Stimulated activated CD8-positive, alpha-beta memory T cell treated with anti-CD3 and anti-CD28 coated beads, Interleukin-2, amount 100 ng/mL, for 48 hours (primary cell): ENCODE measurements at regions not wholly inside any gene's neighbourhood (a gene's known extent, or its start where the extent isn't known, plus 50 kb on each side); places are given as distances from the start of the nearest gene placed in this dataset.

Source experiments
- DNase-seq, 2 donors: peaks; one replicate each; pipeline ENCODE4 v3.0.0-alpha.2; 2020; ENCODE audit warnings: low read depth in 2 of 2

GRCh38 chr7:118573085-118573484 lies 348.6 kb downstream of the ANKRD7 start:
- DNase-seq = no peak

DNA sequence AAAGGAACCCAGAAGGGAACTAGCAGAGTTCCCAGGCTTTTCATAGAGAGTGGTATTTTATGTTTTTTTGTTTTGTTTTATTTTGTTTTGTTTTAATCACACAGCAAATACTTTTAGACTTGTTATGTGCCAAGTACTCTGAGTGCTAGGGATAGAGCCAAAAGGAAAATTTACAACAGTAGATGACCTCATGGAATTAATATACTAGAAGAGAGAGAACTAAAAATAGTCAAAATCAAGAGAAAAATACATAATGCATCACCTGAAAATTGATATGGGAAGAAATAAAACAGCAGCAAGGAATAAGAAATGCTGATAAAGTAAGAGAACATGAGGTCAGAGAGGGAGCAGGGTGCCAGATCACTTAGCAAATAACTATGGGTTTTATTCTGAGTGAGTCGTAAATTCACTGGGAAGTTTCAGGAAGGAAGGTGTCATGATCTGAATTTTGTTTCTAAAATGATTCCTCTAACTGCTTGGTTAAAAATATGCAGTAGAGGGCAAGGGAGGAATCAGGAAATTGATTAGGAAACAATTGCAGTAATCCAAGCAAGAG lies 351.0 kb downstream of the ANKRD7 start:
- DNase-seq = no peak

DNA sequence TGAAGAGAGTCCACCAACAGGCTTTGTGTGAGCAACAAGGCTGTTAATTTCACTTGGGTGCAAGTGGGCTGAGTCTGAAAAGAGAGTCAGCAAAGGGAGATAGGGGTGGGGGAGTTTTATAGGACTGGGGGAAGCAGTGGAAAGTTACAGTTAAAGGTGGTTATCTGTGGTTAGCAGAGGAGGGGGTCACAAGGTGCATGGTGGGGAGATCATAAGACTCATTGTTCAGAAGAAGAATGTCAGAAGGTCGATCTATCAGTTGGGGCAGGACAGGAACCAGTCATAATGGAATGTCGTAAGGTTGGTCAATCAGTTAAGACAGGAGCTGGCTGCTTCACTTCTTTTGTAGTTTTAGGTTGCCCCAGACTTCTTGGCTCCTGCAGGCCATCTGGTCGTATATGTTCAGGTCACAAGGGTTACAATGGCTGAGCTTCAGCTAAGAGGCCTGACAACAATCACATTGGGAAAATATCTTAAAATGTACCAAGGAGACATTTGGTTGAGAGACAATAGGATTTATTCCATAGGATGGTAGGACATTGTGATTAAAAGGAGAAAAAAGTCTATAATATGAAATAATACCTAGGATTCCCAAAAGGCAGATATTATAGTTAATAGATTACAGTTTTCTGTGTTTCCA lies 356.4 kb downstream of the ANKRD7 start:
- DNase-seq = no peak

DNA sequence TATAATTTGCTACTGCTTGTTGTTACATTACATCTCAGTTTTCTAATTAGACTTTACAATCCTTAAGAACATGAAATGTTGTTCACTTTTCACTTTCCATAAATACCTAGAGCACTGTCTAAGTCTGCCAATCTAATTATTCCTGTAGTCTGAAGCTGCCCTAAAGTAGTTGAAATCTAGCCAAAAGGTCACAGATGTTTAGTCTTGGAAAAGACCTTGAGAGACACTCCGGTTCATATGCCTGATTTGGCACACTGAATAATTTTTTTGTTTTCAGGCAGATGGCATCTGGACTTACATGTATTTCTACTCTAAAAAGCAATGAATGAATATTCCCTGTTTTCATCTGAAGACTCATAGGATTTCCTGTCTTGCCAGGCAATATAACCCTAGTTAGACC lies 359.1 kb downstream of the ANKRD7 start:
- no peak for DNase-seq

- DNase-seq = no peak
Observed at GRCh38 chr7:118586248-118586647, 361.7 kb downstream of the ANKRD7 start.

DNA sequence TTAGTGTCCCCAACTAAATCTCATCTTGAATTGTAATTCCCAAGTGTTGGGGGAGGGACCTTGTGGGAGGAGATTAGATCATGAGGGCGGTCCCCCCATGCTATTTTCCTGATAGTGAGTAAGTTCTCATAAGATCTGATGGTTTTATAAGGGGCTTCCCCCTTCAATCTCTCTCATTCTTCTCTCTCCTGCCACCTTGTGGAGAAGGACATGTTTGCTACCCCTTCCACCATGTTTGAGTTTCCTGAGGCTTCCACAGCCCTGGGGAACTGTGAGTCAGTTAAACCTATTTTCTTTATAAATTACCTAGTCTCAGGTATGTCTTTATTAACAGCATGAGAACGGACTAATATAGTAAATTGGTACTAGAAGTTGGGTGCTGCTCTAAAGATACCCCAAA lies 365.6 kb downstream of the ANKRD7 start:
- no peak for DNase-seq

- no peak for DNase-seq
Observed at GRCh38 chr7:118602090-118602489, 377.6 kb downstream of the ANKRD7 start.

DNA sequence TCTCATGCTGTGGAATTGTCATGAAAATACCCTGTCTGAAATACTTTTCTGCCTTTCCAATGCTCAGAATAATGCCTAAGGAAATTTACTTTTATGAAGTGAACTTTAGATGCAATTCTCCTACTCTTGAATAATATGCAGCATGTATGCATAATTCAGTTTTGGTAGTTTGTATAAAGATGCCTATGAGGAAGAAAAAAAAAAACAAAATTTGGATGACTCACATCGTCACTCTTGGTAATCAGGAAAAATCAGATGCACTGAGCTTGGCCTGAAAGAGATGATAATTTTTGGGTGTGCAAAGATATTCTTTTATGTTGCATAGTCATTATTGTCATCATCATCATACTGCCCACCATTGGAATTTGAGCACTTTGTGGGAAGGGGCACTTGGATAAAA lies 382.1 kb downstream of the ANKRD7 start:
- DNase-seq = no peak

DNA sequence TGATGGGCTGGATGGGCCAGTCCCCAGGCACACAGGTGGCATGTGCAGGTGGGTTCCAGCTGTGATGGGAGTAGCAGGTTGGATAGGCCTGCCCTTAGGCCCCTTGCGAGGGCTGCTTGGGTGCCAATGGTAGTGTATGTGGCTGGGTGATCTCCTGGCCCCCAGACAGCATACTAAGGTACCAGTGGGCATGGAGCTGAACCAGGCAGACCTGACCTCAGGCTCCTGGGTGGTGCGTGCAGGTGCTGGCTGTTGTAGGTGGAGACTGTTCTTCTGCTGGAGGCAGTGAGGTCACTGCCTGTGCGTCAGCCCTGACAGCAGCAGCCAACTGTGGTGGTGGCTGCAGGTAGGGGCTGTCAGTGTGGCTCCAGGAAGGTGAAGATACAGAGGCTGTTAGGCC lies 384.7 kb downstream of the ANKRD7 start:
- DNase-seq = no peak

GRCh38 chr7:118615681-118616080 lies 391.2 kb downstream of the ANKRD7 start:
- DNase-seq = no peak

- DNase-seq = no peak
Observed at GRCh38 chr7:118621810-118622360, 397.4 kb downstream of the ANKRD7 start.

- DNase-seq = no peak
Observed at GRCh38 chr7:118626739-118627138, 402.2 kb downstream of the ANKRD7 start.

DNA sequence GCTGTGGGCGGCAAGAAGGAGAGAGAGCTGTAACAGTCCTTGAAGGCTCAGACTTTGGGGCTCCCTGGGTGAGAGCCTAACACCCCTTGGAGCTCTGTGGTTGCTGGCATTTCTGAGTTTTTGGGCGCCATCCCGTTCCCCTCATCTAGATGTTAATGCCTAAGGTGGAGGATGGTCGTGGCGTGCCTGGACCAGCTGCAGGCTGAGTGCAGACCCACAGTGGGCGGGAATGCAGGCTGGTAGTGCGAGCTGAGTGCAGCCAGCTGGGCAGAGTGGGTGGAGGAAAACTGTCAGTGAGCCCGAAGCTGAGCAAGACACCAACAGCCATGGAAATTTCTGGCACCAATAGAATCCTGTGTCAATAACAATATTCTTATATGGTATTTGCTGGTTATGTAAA lies 403.0 kb downstream of the ANKRD7 start:
- DNase-seq = no peak

- DNase-seq = no peak
Observed at GRCh38 chr7:118629898-118630438, 405.5 kb downstream of the ANKRD7 start.

GRCh38 chr7:118642396-118642795 lies 417.9 kb downstream of the ANKRD7 start:
- DNase-seq = no peak

GRCh38 chr7:118644346-118644745 lies 419.8 kb downstream of the ANKRD7 start:
- DNase-seq = no peak

- no peak for DNase-seq
Observed at GRCh38 chr7:118648002-118648401, 423.5 kb downstream of the ANKRD7 start.

DNA sequence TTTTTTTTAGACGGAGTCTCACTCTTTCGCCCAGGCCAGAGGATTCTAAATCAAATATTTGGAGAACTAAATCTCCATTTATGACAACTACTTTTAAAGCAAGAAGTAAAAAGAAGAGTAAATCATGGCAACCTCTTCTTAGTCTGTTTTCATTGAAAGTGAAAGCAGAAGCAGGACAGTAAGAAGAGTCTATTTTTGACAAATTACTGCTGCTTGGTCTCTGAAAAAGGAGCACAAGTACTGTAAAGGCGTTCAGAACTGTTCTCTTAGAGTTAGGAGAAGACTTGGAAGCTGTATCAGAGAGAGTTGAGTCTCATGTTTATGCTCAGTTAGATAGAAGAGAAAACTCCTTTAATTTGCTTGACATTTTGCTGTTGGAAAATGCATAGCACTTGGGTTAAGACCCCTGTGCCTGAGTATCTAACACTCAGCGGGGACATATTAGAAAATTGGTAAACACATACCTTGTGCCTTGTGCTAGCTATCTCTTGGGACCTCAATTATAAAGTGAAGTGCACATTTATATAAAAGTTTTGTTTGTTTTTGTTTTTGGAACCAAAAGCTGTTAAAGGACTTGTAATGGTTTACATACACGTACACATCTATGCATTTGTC lies 433.0 kb downstream of the ANKRD7 start:
- DNase-seq = no peak

- no peak for DNase-seq
Observed at GRCh38 chr7:118662266-118662665, 437.8 kb downstream of the ANKRD7 start.

DNA sequence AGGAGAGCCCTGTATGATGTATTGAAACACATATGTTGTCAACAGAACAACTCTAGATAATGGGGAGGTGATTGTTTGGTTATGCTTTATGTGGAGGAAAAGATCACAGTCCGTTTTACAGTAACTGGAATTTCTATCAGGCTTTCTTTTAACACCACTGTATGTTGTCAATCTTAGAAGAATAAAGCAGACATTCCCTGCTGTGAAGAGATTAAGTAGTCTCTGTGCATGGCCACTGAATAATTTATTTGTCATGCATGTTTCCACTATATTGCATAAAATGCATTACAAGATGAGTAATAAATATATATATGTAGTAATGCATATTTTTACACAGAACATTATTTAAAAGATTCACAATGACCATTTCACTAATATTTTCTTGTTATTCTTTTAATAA lies 440.0 kb downstream of the ANKRD7 start:
- no peak for DNase-seq

- no peak for DNase-seq
Observed at GRCh38 chr7:118671149-118671548, 446.6 kb downstream of the ANKRD7 start.

DNA sequence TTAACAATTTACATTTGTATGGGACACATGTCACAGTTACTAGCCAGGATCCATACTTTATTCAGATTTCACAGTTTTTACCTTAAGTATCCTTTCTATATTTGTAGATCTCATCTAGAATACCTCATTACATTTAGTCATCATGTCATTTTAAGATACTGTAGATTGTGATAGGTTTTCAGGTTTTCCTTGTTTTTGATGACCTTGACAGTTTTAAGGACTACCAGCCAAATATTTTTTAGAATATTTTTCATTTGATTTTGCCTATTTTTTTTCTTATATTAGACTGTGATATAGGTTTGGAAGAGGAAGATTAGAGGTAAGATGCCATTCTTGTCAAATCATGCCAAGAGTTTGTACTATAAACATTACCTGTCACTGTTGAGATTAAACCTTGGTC lies 460.3 kb downstream of the ANKRD7 start:
- no peak for DNase-seq

- DNase-seq = no peak
Observed at GRCh38 chr7:118689403-118689802, 464.9 kb downstream of the ANKRD7 start.
